ENCODE measurements at regions not wholly inside any gene's neighbourhood (a gene's known extent, or its start where the extent isn't known, plus 50 kb on each side); places are given as distances from the start of the nearest gene placed in this dataset.

DNA sequence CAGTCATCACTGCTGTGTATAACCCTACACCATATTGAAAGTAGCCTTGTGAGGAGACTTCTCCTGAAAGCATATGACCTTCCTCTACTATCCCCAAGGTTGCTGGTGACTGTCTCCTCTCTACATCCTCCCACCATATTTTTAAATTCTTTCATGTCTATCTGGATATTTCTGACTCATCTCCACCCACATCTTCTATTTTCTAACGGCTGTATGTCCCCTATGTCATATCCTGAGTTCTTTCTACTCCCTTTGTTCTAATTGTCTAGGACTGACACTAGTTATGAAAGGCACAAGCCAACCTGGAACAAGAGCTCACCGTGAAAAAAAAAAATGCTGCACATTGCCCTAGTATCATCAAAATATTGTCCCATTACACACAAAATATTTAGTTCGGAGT is 218.3 kb upstream of the ZNF462 start:
- DNase-seq (ENCODE audit: low spot score) = no peak

GRCh38 chr9:106648799-106649198 is 214.2 kb upstream of the ZNF462 start:
- no peak for DNase-seq (ENCODE audit: low spot score)

GRCh38 chr9:106649664-106650063 is 213.3 kb upstream of the ZNF462 start:
- no peak for DNase-seq (ENCODE audit: low spot score)

DNA sequence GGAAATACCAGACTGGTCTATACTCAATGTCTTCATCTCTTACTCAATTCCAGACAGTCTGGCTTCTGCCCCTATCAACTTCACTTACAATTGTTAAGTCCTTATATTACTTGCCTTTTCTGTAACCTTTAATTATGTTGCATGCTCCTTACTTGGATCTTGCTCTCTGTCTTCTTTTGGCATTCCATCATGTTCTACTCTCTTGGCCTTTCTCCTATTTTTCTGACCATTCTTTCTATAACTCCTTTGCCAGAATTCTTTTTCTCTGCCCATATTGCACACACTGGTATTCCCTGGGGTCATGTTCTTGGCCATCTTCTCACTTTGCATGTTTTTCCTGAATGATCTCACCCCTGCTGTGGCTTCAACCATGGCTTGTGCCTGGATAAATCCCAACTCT is 209.8 kb upstream of the ZNF462 start:
- no peak for DNase-seq (ENCODE audit: low spot score)

- no peak for DNase-seq (ENCODE audit: low spot score)
Measured at GRCh38 chr9:106655966-106656365, 207.0 kb upstream of the ZNF462 start.

GRCh38 chr9:106657926-106658325 is 205.0 kb upstream of the ZNF462 start:
- no peak for DNase-seq (ENCODE audit: low spot score)

GRCh38 chr9:106668534-106668933 is 194.4 kb upstream of the ZNF462 start:
- no peak for DNase-seq (ENCODE audit: low spot score)

- no peak for DNase-seq (ENCODE audit: low spot score)
Measured at GRCh38 chr9:106669835-106670234, 193.1 kb upstream of the ZNF462 start.

DNA sequence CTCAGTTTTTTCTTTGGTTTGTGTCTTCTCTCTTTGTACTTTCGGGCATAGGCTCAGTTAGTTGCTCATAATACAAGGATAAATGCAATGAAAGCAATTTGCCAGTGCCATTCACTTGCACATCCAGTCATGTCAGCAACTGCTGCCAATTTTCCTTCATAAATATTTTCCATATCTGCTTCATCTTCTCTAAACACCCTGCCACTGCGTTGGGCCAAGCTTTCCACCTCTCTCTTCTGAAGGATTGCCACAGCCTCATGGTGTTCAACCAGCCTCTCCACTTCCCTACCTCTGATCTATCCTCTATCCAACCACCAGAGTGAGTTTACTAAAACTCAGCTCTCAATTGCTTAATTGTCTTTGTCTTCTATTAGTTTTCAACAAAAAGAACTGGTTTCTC is 192.5 kb upstream of the ZNF462 start:
- DNase-seq (ENCODE audit: low spot score) = no peak

- DNase-seq (ENCODE audit: low spot score) = no peak
Measured at GRCh38 chr9:106675780-106676179, 187.2 kb upstream of the ZNF462 start.

DNA sequence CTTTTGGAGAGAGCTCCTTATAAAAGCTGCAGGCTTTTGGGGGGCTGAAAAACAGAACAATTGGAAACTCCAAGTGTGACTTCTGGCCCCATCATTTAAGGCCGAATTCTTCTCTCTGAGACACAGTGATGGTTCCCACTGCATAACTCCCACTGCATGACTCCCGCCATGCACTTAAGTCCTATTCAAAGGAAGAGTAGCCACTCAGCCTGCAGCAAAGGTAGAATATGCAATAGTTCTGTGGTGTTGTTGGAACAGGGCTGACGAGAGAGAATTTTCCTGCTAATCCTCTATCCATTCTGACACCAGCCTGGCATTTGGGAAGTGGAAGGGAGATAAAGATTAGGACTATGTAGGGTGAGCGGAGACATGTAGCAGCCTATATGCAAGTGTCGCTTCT is 185.6 kb upstream of the ZNF462 start:
- DNase-seq (ENCODE audit: low spot score) = no peak

DNA sequence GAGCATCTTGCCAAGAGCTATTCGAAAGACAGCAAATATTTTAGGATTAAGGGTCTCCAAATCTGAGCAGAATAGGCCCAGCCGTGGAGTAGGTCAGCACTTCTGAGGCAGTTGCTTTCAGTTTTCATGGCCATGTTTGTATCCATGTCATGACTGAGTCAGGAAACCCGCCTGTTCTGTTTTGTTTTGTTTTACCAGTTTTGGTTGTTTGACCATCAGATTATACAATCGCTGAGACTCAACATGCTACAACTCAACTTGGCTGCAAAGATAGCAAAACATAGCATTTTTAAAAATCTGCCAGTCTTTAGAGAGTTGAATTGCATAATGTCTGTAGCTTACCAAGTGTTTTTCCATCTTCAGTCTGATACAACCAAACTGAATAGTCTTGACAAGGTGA is 185.1 kb upstream of the ZNF462 start:
- no peak for DNase-seq (ENCODE audit: low spot score)

DNA sequence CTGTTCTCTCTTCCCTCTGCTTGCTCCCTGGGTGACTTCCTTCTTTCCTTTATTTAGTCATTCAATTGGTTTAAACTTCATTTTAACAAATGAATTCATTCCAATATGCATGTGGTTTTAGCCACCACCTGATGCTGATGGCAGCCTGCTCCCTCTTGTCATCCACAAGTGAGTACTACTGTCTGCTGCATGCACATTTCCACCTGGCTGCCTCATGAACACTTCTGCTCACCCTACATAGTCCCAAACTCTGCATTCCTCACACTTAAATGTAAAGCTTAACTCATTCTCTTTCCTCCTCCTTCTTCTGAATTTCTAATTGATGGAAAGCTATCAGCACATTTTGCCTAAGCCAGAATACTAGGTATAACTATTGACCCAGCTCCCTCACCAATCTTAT is 184.7 kb upstream of the ZNF462 start:
- DNase-seq (ENCODE audit: low spot score) = no peak

DNA sequence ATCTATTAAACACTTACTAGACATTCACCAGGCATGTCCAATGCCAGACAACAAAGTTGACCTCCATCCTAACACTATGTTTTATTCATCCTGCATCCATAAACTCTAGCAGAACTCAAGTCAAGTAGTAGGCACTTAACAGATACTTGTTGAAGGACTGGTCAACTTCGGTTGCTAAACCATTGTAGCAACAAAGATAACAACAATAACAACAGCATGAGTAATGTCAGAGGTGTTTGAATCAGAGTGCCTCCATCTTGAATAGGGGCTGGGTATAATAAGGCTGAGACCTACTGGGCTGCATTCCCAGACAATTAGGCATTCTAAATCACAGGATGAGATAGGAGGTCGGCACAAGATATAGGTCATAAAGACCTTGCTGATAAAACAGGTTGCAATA is 180.5 kb upstream of the ZNF462 start:
- DNase-seq (ENCODE audit: low spot score) = no peak

GRCh38 chr9:106683454-106683853 is 179.5 kb upstream of the ZNF462 start:
- no peak for DNase-seq (ENCODE audit: low spot score)

- no peak for DNase-seq (ENCODE audit: low spot score)
Measured at GRCh38 chr9:106684940-106685695, 177.8 kb upstream of the ZNF462 start.

DNA sequence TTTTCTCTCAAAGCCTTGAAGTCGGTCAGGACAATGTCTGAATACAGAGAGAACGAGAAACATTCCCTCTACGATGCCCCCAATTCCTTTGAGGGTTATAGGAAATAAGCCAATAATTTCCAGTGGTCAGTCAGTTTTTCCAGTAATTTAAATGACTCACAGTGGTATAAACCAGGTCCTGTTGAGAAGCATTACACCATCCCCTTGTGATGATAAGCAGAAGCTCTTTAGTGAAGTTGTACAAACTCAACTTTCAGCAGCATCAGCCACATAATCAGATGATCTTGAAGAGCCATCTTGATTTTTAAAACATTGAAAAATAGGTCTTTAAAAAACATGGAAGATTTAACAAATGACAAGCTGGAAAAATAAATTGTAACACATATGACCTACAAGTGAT is 173.9 kb upstream of the ZNF462 start:
- DNase-seq (ENCODE audit: low spot score) = no peak

DNA sequence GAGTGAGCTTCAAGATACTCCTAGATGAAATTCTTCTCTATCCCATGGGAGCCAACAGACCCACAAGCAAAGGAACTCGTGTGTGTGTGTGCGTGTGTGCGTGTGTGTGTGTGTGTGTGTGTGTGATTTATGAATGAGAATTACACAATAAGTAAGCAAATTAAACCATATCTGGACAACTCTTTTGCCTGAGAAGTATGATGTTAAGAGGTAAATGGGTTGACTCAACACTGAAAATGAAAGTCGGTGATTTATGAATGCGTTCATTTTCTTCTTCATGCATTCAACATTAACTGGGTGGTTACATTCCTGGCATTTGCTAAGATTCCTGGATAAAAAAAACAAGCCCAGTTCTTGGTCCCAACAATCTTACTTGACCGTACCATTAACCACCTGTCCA is 171.3 kb upstream of the ZNF462 start:
- DNase-seq (ENCODE audit: low spot score) = no peak

DNA sequence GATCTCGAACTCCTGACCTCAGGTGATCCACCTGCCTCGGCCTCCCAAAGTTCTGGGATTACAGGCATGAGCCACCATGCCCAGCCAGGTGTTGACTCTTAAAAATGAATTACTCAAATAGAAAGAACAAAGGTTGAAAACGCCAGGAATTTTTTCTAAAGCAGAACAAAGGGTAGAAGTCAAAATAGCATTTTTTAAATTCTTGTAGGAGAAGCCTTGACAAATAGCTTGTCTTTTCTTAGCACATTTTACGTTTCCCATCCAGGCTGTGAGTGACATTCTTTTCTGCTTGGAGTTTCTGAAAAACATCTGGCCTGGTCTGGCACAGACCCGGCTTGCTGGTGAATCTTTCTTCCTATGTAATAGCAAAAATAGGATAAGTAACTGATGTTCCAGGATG is 169.4 kb upstream of the ZNF462 start:
- no peak for DNase-seq (ENCODE audit: low spot score)

- DNase-seq (ENCODE audit: low spot score) = no peak
Measured at GRCh38 chr9:106696804-106697203, 166.2 kb upstream of the ZNF462 start.

DNA sequence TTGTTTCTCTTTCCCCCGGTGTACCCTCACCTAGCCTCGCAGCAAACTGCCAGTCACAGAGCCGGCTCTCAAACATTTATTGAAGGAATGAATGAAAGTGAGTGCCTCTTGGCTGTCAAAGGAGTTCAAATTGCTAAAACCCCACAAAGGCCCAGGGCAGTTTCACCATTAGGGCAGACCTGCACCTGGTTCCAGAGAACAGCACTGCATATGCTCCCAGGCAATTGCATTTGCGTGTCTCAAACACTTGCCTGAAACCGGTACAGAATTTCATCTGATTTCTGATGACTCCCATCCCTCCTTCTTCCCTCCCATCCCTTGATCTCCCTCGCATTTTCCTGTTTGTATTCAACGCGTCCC is 165.6 kb upstream of the ZNF462 start:
- no peak for DNase-seq (ENCODE audit: low spot score)

GRCh38 chr9:106697750-106698502 is 165.0 kb upstream of the ZNF462 start:
- peak; percentile 8 for DNase-seq (ENCODE audit: low spot score)

DNA sequence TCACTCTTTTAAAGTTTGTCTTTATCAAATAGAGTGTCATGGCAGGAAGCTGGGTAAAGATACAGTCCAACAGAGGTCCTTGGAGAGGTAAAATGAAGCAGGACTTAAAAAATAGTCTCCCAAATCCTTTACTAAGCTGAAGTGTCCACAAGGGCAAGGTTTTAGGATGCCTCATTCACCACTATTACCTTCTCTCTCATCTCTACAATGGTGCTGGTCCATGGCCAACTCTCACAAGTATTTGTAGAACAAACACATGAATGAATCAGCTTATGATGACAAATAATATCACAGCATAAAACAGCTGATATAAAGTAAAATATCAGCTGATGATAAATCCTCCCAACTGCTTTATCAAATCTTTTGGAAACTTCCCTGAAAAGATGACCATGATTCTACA is 162.3 kb upstream of the ZNF462 start:
- DNase-seq (ENCODE audit: low spot score) = no peak

Data from SK-N-DZ (cell line).